Ectodermal cell (in vitro differentiated cells): ENCODE measurements at regions not wholly inside any gene's neighbourhood (a gene's known extent, or its start where the extent isn't known, plus 50 kb on each side); places are given as distances from the start of the nearest gene placed in this dataset.
"Not testable (repeated sequence)": the region's sequence is repeated elsewhere in the genome, so short reads cannot be mapped to it uniquely, and the experiment has no call there.

ENCODE experiments used
- H3K27ac ChIP-seq: 2 replicates; pipeline ENCODE4 v1.7.0; 2013; ENCODE audit warnings: mild to moderate bottlenecking, low read depth, low read length; ENCODE audit not compliant: insufficient read depth, poor library complexity, severe bottlenecking
- H3K27me3 ChIP-seq: 2 replicates; pipeline ENCODE4 v1.7.0; 2013; ENCODE audit warnings: mild to moderate bottlenecking, low read length; ENCODE audit not compliant: insufficient read depth, control insufficient read depth, poor library complexity, severe bottlenecking
- H3K36me3 ChIP-seq: one replicate; pipeline ENCODE4 v1.7.0; 2013; ENCODE audit warnings: low read length; ENCODE audit not compliant: control insufficient read depth, insufficient read depth
- H3K4me1 ChIP-seq: one replicate; pipeline ENCODE4 v1.7.0; 2013; ENCODE audit warnings: low read length; ENCODE audit not compliant: control insufficient read depth, insufficient read depth
- H3K4me3 ChIP-seq: 2 replicates; pipeline ENCODE4 v1.7.0; 2013; ENCODE audit warnings: low read depth, low read length, control low read depth; ENCODE audit not compliant: insufficient read depth
- H3K9me3 ChIP-seq: 2 replicates; pipeline ENCODE4 v1.7.0; 2013; ENCODE audit warnings: mild to moderate bottlenecking, low read length, moderate library complexity; ENCODE audit not compliant: control insufficient read depth
- WGBS, 2 experiments: methylation state at CpG; one replicate each; pipeline ENCODE4 v1.1.7; 2013; ENCODE audit warnings: missing lambda C conversion rate in 2 of 2; 5-methylcytosine and 5-hydroxymethylcytosine counted together

- 92 to 93% methylated on average over 2 of the region's 2 CpGs for WGBS, 2 experiments
- Histone ChIP-seq H3K27ac (no peak overlapping the region), H3K27me3 (no peaks in the 10 kb centered on the region), H3K4me1 (no peaks in the 10 kb centered on the region), H3K4me3 (no peak overlapping the region), H3K36me3 (no peaks in the 10 kb centered on the region), H3K9me3 (no peaks in the 10 kb centered on the region)
Observed at GRCh38 chr1:101496109-101496508, 259.3 kb downstream of the S1PR1 start.

- 61 to 94% methylated on average over 1 to 2 of the region's 2 CpGs for WGBS, 2 experiments
- Histone ChIP-seq H3K9me3 (no peaks in the 10 kb centered on the region), H3K27me3 (no peaks in the 10 kb centered on the region), H3K4me3 (no peak overlapping the region), H3K4me1 (no peaks in the 10 kb centered on the region), H3K36me3 (no peaks in the 10 kb centered on the region), H3K27ac (no peak overlapping the region)
Observed at GRCh38 chr1:101497881-101498559, 261.2 kb downstream of the S1PR1 start.

- H3K4me3 ChIP-seq, H3K27ac ChIP-seq, H3K9me3 ChIP-seq, H3K36me3 ChIP-seq, H3K27me3 ChIP-seq, H3K4me1 ChIP-seq: not testable (repeated sequence)
- 92% methylated on average over 2 of the region's 2 CpGs for WGBS, 2 experiments
Observed at GRCh38 chr1:101504106-101504505, 267.3 kb downstream of the S1PR1 start.

- WGBS, 2 experiments, result 89 to 93% methylated on average over 5 of the region's 5 CpGs
Observed at GRCh38 chr1:101505240-101505639, 268.4 kb downstream of the S1PR1 start.

GRCh38 chr1:101506541-101507164 is 269.8 kb downstream of the S1PR1 start:
- no peak overlapping the region for H3K4me3 ChIP-seq
- no peak overlapping the region for H3K27ac ChIP-seq
- H3K27me3 ChIP-seq, result no peaks in the 10 kb centered on the region
- no peaks in the 10 kb centered on the region for H3K9me3 ChIP-seq
- WGBS, 2 experiments, result 92 to 100% methylated on average over 1 of the region's 1 CpG
- no peaks in the 10 kb centered on the region for H3K36me3 ChIP-seq
- H3K4me1 ChIP-seq, result no peaks in the 10 kb centered on the region

More at GRCh38 chr1:101505240-101505639, 268.4 kb downstream of the S1PR1 start:
- not testable (repeated sequence) for H3K9me3 ChIP-seq, H3K36me3 ChIP-seq, H3K27ac ChIP-seq, H3K4me1 ChIP-seq, H3K4me3 ChIP-seq, H3K27me3 ChIP-seq

- Histone ChIP-seq H3K36me3 (no peaks in the 10 kb centered on the region), H3K4me1 (no peaks in the 10 kb centered on the region), H3K27me3 (no peaks in the 10 kb centered on the region), H3K9me3 (no peaks in the 10 kb centered on the region), H3K4me3 (no peak overlapping the region), H3K27ac (no peak overlapping the region)
- 91 to 100% methylated on average over 1 of the region's 1 CpG for WGBS, 2 experiments
Observed at GRCh38 chr1:101507547-101507971, 270.7 kb downstream of the S1PR1 start.

GRCh38 chr1:101508913-101509312 is 272.1 kb downstream of the S1PR1 start:
- H3K27me3 ChIP-seq, result no peaks in the 10 kb centered on the region
- H3K9me3 ChIP-seq, result no peaks in the 10 kb centered on the region
- 97 to 100% methylated on average over 1 to 2 of the region's 2 CpGs for WGBS, 2 experiments
- H3K4me1 ChIP-seq, result no peaks in the 10 kb centered on the region
- H3K36me3 ChIP-seq, result no peaks in the 10 kb centered on the region
- H3K27ac ChIP-seq, result no peak overlapping the region
- H3K4me3 ChIP-seq, result no peak overlapping the region

- Histone ChIP-seq H3K27me3 (no peaks in the 10 kb centered on the region), H3K9me3 (no peaks in the 10 kb centered on the region), H3K4me1 (no peaks in the 10 kb centered on the region), H3K27ac (no peak overlapping the region), H3K36me3 (no peaks in the 10 kb centered on the region), H3K4me3 (no peak overlapping the region)
- WGBS, 2 experiments, result 81 to 88% methylated on average over 1 of the region's 1 CpG
Observed at GRCh38 chr1:101509370-101509769, 272.6 kb downstream of the S1PR1 start.

GRCh38 chr1:101511202-101511891 is 274.5 kb downstream of the S1PR1 start:
- no peaks in the 10 kb centered on the region for H3K4me1 ChIP-seq
- no peaks in the 10 kb centered on the region for H3K27me3 ChIP-seq
- no peaks in the 10 kb centered on the region for H3K9me3 ChIP-seq
- H3K4me3 ChIP-seq, result no peak overlapping the region
- H3K27ac ChIP-seq, result no peak overlapping the region
- H3K36me3 ChIP-seq, result no peaks in the 10 kb centered on the region
- WGBS, 2 experiments, result 80 to 83% methylated on average over 2 of the region's 2 CpGs

GRCh38 chr1:101520302-101520701 is 283.5 kb downstream of the S1PR1 start:
- no peak overlapping the region for H3K4me3 ChIP-seq
- no peaks in the 10 kb centered on the region for H3K36me3 ChIP-seq
- no peaks in the 10 kb centered on the region for H3K4me1 ChIP-seq
- H3K9me3 ChIP-seq, result no peaks in the 10 kb centered on the region
- 26 to 30% methylated on average over 4 of the region's 4 CpGs for WGBS, 2 experiments
- H3K27ac ChIP-seq, result no peak overlapping the region
- H3K27me3 ChIP-seq, result no peaks in the 10 kb centered on the region
